ENCODE measurements at regions not wholly inside any gene's neighbourhood (a gene's known extent, or its start where the extent isn't known, plus 50 kb on each side); places are given as distances from the start of the nearest gene placed in this dataset.
"Not testable (repeated sequence)": the region's sequence is repeated elsewhere in the genome, so short reads cannot be mapped to it uniquely, and the experiment has no call there.

GRCh38 chr1:24268555-24268954 is 50.6 kb upstream of the GRHL3 start:
- not testable (repeated sequence) for DNase-seq (ENCODE audit: low spot score)

GRCh38 chr1:24266998-24267397 is 52.2 kb upstream of the GRHL3 start:
- DNase-seq (ENCODE audit: low spot score): no peak

GRCh38 chr1:24266398-24266941 is 52.7 kb upstream of the GRHL3 start:
- peak; percentile 68 for DNase-seq (ENCODE audit: low spot score)

GRCh38 chr1:24263746-24264145 is 55.4 kb upstream of the GRHL3 start:
- no peak for DNase-seq (ENCODE audit: low spot score)

- no peak for DNase-seq (ENCODE audit: low spot score)
These were observed 55.9 kb upstream of the GRHL3 start for GRCh38 chr1:24263211-24263610.

GRCh38 chr1:24261977-24262376 is 57.2 kb upstream of the GRHL3 start:
- DNase-seq (ENCODE audit: low spot score): no peak

- no peak for DNase-seq (ENCODE audit: low spot score)
These were observed 60.3 kb upstream of the GRHL3 start for GRCh38 chr1:24258735-24259424.

- DNase-seq (ENCODE audit: low spot score): no peak
These were observed 61.8 kb upstream of the GRHL3 start for GRCh38 chr1:24257373-24257772.

- no peak for DNase-seq (ENCODE audit: low spot score)
These were observed 62.5 kb upstream of the GRHL3 start for GRCh38 chr1:24256687-24257086.

GRCh38 chr1:24255226-24255625 is 63.9 kb upstream of the GRHL3 start:
- no peak for DNase-seq (ENCODE audit: low spot score)

GRCh38 chr1:24254783-24255182 is 64.4 kb upstream of the GRHL3 start:
- no peak for DNase-seq (ENCODE audit: low spot score)

- DNase-seq (ENCODE audit: low spot score): no peak
These were observed 65.6 kb upstream of the GRHL3 start for GRCh38 chr1:24253571-24253970.

GRCh38 chr1:24252185-24252780 is 65.2 kb upstream of the IFNLR1 start:
- no peak for DNase-seq (ENCODE audit: low spot score)

- DNase-seq (ENCODE audit: low spot score): no peak
These were observed 64.4 kb upstream of the IFNLR1 start for GRCh38 chr1:24251501-24251900.

GRCh38 chr1:24250791-24251190 is 63.7 kb upstream of the IFNLR1 start:
- DNase-seq (ENCODE audit: low spot score): no peak

- no peak for DNase-seq (ENCODE audit: low spot score)
These were observed 63.1 kb upstream of the IFNLR1 start for GRCh38 chr1:24250224-24250623.

GRCh38 chr1:24248859-24249258 is 61.8 kb upstream of the IFNLR1 start:
- DNase-seq (ENCODE audit: low spot score): no peak

GRCh38 chr1:24247337-24247736 is 60.2 kb upstream of the IFNLR1 start:
- not testable (repeated sequence) for DNase-seq (ENCODE audit: low spot score)

- DNase-seq (ENCODE audit: low spot score): no peak
These were observed 57.6 kb upstream of the IFNLR1 start for GRCh38 chr1:24244519-24245268.

- DNase-seq (ENCODE audit: low spot score): no peak
These were observed 50.8 kb upstream of the IFNLR1 start for GRCh38 chr1:24237750-24238395.

- no peak for DNase-seq (ENCODE audit: low spot score)
These were observed 49.8 kb upstream of the IFNLR1 start for GRCh38 chr1:24236789-24237371.

Measured in mesenteric fat pad (tissue), 1 donor.